Transverse colon (tissue), 3 donors: ENCODE measurements at regions not wholly inside any gene's neighbourhood (a gene's known extent, or its start where the extent isn't known, plus 50 kb on each side); places are given as distances from the start of the nearest gene placed in this dataset.
"Not testable (repeated sequence)": the region's sequence is repeated elsewhere in the genome, so short reads cannot be mapped to it uniquely, and the experiment has no call there.

Experiments used
- POLR2A ChIP-seq: fragments of 450-650 bp; IDR thresholded peaks from one replicate; pipeline ENCODE4 v1.6.1; 2016; ENCODE audit warnings: antibody characterized with exemption, mild to moderate bottlenecking, moderate library complexity
- TF ChIP-seq, protein P1 (sequence below), 5 experiments: fragments of 200-600 bp in 3 of 5; fragments of 450-650 bp in 2 of 5; sonication (generic) in 3 of 5; IDR thresholded peaks; 1 replicate in 2 of 5; 2 replicates in 3 of 5; pipeline ENCODE4 v1.5.1; 2016 to 2017; ENCODE audit warnings: antibody characterized with exemption in 5 of 5, inconsistent platforms in 3 of 5, mild to moderate bottlenecking in 2 of 5, moderate library complexity in 1 of 5

DNA sequence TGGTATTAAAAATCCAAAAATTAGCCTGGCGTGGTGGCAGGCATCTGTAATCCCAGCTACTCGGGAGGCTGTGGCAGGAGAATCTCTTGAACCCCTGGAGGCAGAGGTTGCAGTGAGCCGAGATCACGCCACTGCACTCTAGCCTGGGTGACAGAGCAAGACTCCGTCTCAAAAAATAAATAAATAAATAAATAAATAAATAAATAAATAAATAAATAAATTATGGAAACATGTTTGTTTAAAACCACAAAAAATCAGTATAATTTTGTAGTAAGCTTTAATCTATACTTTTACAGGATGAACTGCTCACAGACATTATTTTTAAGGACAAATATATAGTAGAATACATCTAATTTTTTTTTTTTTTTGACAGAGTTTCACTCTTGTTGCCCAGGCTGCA, 521.3 kb upstream of the ATXN7L3B start:
- not testable (repeated sequence) for TF ChIP-seq POLR2A
- TF ChIP-seq, protein P1, sequence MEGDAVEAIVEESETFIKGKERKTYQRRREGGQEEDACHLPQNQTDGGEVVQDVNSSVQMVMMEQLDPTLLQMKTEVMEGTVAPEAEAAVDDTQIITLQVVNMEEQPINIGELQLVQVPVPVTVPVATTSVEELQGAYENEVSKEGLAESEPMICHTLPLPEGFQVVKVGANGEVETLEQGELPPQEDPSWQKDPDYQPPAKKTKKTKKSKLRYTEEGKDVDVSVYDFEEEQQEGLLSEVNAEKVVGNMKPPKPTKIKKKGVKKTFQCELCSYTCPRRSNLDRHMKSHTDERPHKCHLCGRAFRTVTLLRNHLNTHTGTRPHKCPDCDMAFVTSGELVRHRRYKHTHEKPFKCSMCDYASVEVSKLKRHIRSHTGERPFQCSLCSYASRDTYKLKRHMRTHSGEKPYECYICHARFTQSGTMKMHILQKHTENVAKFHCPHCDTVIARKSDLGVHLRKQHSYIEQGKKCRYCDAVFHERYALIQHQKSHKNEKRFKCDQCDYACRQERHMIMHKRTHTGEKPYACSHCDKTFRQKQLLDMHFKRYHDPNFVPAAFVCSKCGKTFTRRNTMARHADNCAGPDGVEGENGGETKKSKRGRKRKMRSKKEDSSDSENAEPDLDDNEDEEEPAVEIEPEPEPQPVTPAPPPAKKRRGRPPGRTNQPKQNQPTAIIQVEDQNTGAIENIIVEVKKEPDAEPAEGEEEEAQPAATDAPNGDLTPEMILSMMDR (IDR thresholded peaks at IDR 0.05): not testable (repeated sequence)
